WERI-Rb-1 (cell line): ENCODE measurements at regions not wholly inside any gene's neighbourhood (a gene's known extent, or its start where the extent isn't known, plus 50 kb on each side); places are given as distances from the start of the nearest gene placed in this dataset.

ENCODE experiments used
- DNase-seq: peaks from one replicate; pipeline ENCODE4 v3.0.0-alpha.2; 2020
- H3K27ac ChIP-seq: fragments of 250-450 bp; sonication (Bioruptor Pico); 2 replicates; pipeline ENCODE4 v1.5.1; 2020; ENCODE audit warnings: mild to moderate bottlenecking, moderate library complexity
- H3K27me3 ChIP-seq: fragments of 250-450 bp; sonication (Bioruptor Pico); 2 replicates; pipeline ENCODE4 v1.5.1; 2021; ENCODE audit warnings: mild to moderate bottlenecking, low read depth, moderate library complexity; ENCODE audit not compliant: insufficient read depth, severe bottlenecking
- H3K36me3 ChIP-seq: fragments of 250-450 bp; sonication (Bioruptor Pico); 2 replicates; pipeline ENCODE4 v1.5.1; 2020; ENCODE audit warnings: mild to moderate bottlenecking, moderate library complexity
- H3K4me3 ChIP-seq: 2 replicates; pipeline ENCODE4 v1.5.1; 2011; ENCODE audit warnings: low read depth, mild to moderate bottlenecking, control low read depth, low read length
- H3K9me3 ChIP-seq: fragments of 250-450 bp; sonication (Bioruptor Pico); 2 replicates; pipeline ENCODE4 v1.5.1; 2021; ENCODE audit warnings: mild to moderate bottlenecking, moderate library complexity; ENCODE audit not compliant: severe bottlenecking
- TF ChIP-seq, protein P1 (sequence below): IDR thresholded peaks from 2 replicates; pipeline ENCODE4 v1.5.1; 2011; ENCODE audit warnings: low read depth, mild to moderate bottlenecking, control low read depth, inconsistent platforms, low read length

DNA sequence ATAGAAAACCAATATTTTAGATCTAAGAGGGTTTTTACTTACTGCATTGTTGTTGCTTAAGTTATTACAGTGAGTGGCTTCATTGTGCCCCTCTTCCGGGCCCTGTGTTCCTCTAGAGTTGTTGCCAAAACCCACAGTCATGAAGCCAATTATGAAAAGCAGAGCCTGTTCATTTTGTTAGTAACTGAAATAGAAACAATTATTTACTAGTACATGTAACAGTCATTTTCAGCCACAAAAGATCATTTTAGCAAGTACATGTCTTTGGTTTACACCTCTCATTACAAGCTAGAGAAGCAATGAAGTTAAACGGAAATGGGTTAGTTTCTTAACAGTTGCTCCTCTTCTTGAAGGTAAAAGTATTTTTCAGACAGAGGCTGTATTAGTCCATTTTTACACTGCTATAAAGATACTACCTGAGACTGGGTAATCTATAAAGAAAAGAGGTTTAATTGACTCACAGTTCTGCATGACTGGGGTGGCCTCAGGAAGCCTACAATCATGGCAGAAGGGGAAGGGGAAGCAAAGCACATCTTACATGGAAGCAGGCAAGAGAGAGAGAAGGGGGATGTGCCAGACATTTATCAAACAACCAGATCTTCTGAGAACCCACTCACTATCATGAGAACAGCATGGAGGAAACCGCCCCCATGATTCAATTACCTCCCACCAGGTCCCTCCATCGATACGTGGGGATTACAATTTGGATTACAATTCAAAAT lies 380.5 kb downstream of the SFMBT2 start:
- Histone ChIP-seq H3K9me3 (no peaks in the 10 kb centered on the region), H3K4me3 (no peak overlapping the region), H3K27me3 (no peaks in the 10 kb centered on the region), H3K27ac (no peak overlapping the region), H3K36me3 (no peaks in the 10 kb centered on the region)
- TF ChIP-seq, protein P1, sequence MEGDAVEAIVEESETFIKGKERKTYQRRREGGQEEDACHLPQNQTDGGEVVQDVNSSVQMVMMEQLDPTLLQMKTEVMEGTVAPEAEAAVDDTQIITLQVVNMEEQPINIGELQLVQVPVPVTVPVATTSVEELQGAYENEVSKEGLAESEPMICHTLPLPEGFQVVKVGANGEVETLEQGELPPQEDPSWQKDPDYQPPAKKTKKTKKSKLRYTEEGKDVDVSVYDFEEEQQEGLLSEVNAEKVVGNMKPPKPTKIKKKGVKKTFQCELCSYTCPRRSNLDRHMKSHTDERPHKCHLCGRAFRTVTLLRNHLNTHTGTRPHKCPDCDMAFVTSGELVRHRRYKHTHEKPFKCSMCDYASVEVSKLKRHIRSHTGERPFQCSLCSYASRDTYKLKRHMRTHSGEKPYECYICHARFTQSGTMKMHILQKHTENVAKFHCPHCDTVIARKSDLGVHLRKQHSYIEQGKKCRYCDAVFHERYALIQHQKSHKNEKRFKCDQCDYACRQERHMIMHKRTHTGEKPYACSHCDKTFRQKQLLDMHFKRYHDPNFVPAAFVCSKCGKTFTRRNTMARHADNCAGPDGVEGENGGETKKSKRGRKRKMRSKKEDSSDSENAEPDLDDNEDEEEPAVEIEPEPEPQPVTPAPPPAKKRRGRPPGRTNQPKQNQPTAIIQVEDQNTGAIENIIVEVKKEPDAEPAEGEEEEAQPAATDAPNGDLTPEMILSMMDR, result no peak
- DNase-seq, result no peak

DNA sequence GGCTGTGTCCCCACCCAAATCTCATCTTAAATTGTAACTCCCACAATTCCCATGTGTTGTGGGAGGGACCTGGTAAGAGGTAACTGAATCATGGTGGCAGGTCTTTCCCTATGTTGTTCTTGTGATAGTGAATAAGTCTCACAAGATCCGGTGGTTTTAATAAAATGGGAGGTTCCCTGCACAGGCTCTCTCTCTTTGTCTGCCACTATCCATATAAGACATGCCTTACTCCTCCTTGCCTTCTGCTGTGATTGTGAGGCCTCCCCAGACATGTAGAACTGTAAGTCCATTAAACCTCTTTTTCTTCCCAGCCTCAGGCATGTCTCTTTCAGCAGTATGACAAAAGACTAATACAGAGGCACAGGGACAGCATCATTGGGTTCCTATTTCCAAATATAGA lies 381.2 kb downstream of the SFMBT2 start:
- no peaks in the 10 kb centered on the region for H3K36me3 ChIP-seq
- H3K4me3 ChIP-seq, result no peak overlapping the region
- no peak for DNase-seq
- H3K27ac ChIP-seq, result no peak overlapping the region
- no peaks in the 10 kb centered on the region for H3K9me3 ChIP-seq
- no peaks in the 10 kb centered on the region for H3K27me3 ChIP-seq
- TF ChIP-seq, protein P1, result no peak

DNA sequence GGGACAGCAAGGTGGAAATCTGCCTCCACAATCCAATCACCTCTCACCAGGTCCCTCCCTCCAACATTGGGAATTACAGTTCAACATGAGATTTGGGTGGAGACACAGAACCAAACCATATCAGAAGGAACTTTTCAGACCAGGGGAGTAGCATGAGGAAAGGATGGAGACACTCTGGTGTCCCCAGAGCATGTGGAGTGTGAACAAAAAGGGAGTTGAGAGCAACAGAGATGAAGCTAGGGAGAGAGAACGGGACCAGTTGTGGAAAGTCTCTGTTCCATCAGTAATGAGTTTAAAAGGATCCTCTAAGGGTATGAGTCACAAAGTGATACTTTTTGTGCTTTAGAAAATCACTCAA lies 382.0 kb downstream of the SFMBT2 start:
- Histone ChIP-seq H3K9me3 (no peaks in the 10 kb centered on the region), H3K36me3 (no peaks in the 10 kb centered on the region), H3K27ac (no peak overlapping the region), H3K27me3 (no peaks in the 10 kb centered on the region), H3K4me3 (no peak overlapping the region)
- DNase-seq, result no peak
- TF ChIP-seq, protein P1, result no peak

DNA sequence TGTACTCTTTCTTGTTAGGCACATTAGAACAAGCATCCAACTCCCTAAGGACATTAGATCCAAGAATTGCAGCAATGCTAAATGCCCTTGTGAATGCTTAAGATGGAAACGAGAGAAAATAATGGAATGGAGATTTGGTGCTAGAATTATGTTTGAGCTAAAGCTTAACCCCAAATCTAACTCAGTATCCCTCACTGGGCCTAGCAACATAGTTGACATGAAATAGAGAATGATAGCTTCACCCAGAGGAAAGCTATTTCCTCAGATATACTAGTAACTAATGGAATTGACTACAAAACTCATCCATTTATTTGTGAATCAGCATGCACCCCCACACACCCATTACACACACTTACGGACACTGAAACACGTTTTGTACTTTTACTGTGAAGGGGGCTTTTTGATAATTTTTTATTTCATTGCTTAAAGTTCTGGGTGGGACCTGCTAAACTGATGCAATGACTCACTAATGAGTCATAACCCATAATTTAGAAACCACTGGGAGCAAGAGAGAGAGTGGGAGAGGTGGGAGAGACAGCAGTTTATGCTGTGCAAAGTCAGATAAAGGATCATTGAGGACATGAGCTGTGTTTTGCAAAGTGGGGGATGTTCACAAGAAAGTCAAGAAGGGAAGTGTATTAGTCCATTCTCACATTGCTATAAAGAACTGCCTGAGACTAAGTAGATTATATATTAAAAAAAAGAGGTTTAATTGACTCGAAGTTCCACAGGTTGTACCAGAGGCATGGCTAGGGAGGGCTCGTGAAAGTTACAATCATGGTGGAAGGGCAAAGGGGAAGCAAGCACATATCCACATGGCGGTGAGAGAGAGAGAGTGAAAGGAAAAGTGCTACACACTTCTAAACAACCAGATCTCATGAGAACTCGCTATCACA lies 382.7 kb downstream of the SFMBT2 start:
- no peaks in the 10 kb centered on the region for H3K27me3 ChIP-seq
- H3K27ac ChIP-seq, result no peak overlapping the region
- H3K4me3 ChIP-seq, result no peak overlapping the region
- H3K9me3 ChIP-seq, result no peaks in the 10 kb centered on the region
- no peaks in the 10 kb centered on the region for H3K36me3 ChIP-seq
- TF ChIP-seq, protein P1, result no peak
- no peak for DNase-seq

DNA sequence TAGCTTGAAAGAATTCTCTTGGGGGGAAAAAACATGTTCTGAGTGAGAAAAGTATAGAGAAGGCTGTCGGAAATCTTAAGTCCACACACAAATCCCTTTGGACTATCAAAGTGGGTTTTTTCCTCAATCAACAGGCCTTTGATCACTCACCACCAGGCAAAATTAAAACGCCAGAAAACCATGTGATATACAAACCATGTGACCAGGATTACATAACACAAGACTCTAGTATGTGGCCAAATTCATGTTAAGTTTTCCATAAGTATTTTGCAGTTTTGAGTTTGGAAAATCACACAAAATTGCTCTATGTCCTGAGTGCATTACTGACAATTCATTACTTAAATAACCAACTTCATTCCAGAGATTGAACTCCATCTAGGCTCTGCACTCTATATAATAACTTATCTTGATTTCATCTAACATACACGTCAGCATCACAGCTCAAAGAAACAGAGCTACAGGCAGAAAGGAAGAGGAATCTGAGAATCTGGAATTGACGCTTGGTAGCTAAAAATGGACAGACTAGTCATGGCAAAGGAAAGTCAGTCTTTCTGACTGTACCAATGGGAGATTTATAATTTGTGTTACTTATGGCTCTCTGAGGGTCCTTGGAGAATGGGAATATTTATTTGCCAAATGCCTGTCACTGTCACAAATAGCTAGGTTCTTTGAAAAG lies 383.5 kb downstream of the SFMBT2 start:
- Histone ChIP-seq H3K36me3 (no peaks in the 10 kb centered on the region), H3K4me3 (no peak overlapping the region), H3K9me3 (no peaks in the 10 kb centered on the region), H3K27ac (no peak overlapping the region), H3K27me3 (no peaks in the 10 kb centered on the region)
- TF ChIP-seq, protein P1, result no peak
- DNase-seq, result no peak
